GM18505 (cell line): ENCODE measurements at regions not wholly inside any gene's neighbourhood (a gene's known extent, or its start where the extent isn't known, plus 50 kb on each side); places are given as distances from the start of the nearest gene placed in this dataset.
"Not testable (repeated sequence)": the region's sequence is repeated elsewhere in the genome, so short reads cannot be mapped to it uniquely, and the experiment has no call there.

ENCODE experiments used
- ATAC-seq: cut with Tn5 transposase; IDR thresholded peaks from one replicate; pipeline ENCODE4 v1.9.1; 2021; ENCODE audit not compliant: unreplicated experiment
- POLR2A ChIP-seq: IDR thresholded peaks from 4 replicates; pipeline ENCODE4 v1.6.1; 2011; ENCODE audit warnings: borderline replicate concordance; ENCODE audit not compliant: insufficient read depth, insufficient read length; ENCODE audit errors: extremely low read depth

DNA sequence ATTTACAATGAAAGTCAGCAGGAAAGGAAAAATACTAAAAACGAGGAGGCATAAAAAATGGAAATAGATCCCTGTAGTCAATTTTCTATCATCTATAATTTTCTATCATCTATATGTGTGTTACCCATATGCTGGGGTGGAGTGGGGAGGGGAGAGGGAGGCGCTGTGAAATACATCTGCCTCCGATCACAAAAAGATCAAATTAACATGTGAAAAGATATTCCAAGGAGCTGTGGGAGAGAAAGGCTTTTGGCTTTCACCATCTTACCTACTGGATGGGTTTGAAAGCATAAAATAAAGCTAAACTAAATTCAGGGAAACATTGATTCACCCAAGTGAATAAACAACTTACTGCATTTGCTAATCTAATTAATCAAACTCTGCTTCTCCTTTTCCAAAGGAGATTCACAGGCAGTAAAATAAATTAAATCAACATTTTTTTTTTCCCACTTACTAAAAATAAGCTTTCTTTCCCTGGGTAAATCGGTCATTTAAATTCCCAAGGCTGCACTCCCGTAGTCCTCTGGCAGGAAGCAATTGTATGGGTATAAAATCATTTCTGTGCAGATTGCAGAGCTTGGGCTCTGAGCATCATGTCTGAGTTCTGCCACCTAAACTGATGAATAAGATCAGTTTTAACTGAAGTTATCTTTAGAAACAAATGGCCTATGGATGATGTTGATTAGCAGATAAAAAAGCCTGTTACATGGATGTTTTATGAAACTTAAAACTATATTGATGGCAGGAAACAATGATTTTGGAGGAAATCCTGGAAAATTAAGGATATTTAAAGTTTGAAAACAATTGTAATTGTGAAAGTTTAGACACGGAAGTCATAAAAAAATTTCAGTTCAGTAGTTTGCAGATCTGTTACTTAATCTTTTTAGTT is 147.9 kb downstream of the SOX4 start:
- no peak for TF ChIP-seq POLR2A
- ATAC-seq, result no peak

- TF ChIP-seq POLR2A, result no peak
- no peak for ATAC-seq
Observed at GRCh38 chr6:21742238-21742660, 148.7 kb downstream of the SOX4 start.

DNA sequence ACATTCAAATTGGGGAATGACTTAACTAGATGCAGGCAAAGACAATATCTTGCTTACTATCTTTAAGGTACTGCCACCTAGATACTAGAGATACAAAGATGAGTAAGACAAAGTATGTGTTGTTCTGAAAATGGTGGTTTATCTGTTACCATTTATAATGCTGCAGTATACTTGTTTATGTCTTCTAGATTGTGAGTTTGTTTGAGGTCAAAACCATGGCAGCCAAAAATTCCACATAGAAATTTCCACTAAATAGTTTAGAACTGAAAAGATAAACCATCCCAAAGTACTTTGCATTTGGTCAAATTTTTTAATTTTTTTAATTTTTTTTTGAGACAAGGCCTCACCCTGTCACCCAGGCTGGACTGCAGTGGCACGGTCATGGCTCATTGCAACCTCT is 150.8 kb downstream of the SOX4 start:
- TF ChIP-seq POLR2A, result no peak
- ATAC-seq, result no peak

- TF ChIP-seq POLR2A, result no peak
- ATAC-seq, result no peak
Observed at GRCh38 chr6:21745543-21746337, 152.2 kb downstream of the SOX4 start.

DNA sequence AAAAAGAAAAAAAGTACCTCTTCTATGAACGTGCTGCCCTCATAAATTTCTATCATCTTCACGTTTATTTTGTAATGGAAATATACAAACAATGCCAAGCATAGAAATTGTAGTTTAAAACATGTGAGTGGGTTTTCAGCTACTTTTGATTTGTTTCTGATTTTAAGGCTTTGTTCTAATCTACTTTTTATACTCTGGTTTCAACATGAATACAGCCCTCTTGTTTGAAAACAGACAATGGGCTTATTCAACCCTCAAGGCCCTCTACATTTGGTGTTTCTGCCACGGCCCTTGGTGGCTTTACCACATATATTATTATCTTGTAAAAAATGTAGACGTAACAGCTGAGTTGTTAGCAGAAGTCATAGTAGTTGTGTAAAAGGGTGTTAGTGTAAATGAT is 153.9 kb downstream of the SOX4 start:
- ATAC-seq, result no peak
- no peak for TF ChIP-seq POLR2A

- no peak for ATAC-seq
- no peak for TF ChIP-seq POLR2A
Observed at GRCh38 chr6:21748343-21749056, 154.9 kb downstream of the SOX4 start.

GRCh38 chr6:21749754-21750153 is 156.2 kb downstream of the SOX4 start:
- no peak for ATAC-seq
- no peak for TF ChIP-seq POLR2A

DNA sequence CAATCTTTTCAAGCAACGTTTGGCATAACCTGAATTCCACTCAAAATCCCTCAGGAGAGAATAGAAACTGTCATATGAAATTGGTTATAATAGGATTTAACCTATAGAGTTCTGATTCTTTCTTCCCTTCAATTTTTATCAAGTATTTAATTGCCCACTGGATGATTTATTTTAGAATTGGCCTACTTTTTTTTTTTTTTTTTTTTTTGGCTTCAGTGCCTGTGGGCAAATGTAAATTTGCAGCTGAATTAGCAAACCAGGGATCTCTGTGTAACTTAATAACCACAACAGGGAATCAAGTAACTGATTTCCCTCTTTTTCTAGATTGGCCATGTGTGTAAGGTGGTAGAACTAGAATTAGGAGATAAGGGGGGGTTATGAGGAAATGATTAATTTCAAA is 157.0 kb downstream of the SOX4 start:
- no peak for ATAC-seq
- TF ChIP-seq POLR2A, result no peak

DNA sequence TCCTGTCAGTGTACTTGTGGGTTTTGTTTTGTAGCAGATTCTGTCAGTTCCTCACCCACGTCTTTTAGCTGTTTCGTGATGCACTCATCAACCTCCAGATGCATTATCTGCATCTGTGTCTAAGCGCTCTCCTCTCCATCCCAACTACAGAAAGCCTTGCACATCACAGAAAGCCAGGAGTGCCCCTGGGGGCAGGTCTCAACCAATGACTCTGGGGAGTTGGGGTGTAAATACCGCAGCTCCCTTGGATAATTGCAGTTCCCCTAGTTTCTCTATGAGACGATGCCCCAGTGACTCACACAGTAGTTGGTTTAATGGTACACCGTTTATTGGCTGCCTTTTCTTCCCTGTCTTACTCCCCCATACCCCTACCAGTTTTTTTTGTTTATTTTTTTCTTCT is 158.1 kb downstream of the SOX4 start:
- TF ChIP-seq POLR2A, result no peak
- no peak for ATAC-seq

GRCh38 chr6:21752054-21752811 is 158.7 kb downstream of the SOX4 start:
- ATAC-seq, result no peak

DNA sequence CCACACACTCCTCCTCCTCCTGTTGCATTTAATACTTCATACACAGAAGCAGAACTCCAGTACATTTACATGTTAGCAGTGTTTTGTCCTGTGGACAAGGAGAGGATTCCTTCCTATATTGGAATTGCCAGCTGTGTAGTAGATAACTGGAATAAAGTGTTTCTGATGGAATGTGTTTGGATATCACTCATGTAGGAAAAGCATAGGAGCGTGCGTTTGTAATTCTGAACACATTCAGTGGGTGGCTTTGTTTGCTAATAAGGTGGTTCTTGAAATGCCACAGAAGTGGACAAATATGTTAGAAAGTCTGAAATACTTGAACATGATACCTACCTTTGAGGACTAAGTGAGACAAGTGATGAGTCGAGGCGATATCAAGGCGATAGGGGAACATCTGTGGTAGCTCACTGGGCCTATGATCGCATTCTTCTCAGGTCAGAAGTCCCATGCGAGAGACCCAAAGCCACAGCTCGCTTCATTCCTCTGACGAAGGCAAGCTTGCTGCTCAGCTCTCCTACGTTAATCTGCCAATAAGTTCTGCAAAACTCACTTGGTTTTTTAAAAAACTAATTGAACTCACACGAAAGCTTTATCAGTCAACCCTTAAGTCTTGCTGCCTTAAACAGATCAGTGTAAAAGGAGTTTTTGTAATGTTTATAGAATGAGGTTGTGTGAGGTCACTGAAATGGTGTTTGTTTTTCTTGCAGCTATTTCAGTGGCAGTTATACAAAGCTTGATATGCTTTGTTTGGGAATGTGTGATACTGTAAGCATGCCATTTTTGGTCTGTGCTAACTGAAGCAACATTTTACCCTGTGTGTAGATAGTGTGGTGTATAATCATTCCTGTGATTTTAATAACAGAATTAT is 159.9 kb downstream of the SOX4 start:
- TF ChIP-seq POLR2A, result no peak
- ATAC-seq, result no peak

More at GRCh38 chr6:21752054-21752811, 158.7 kb downstream of the SOX4 start:
- no peak for TF ChIP-seq POLR2A

DNA sequence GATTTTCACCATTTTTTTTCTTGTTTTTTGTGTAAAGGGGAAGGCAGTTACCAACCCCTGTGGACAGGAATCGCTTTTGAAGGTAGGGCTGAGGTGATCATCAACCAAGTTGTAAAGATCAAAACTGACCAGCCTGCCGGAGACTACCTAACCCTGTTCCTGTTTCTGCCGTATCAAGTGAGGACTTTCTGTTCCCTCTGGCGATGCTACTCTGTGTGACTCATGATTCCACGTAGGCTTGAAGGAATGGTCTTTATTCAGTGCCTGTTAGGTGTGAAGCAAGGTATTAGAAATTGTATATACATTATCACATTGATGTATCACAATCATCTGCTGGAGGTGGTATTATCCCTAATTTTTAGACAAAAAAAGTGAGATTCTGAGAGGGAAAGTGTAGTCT is 161.3 kb downstream of the SOX4 start:
- no peak for TF ChIP-seq POLR2A
- ATAC-seq, result no peak

DNA sequence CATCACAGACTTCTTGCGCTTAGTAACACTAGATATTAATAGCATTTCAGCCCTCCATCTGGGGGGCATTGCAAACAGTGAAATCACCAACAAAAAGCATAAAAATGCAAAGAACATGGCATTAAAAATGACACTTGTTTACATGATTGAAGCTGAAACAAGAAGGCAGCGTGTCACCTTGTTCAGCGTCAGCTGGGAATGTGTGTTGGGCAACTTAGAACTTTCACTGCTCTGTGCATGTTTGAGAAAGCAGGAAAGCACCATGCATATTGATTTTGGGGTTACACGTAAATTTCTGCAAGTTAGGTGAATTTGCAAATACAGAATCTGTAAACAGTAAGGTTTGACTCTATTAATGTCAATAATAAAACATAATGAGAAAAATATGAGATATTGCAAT is 162.9 kb downstream of the SOX4 start:
- no peak for ATAC-seq
- no peak for TF ChIP-seq POLR2A

DNA sequence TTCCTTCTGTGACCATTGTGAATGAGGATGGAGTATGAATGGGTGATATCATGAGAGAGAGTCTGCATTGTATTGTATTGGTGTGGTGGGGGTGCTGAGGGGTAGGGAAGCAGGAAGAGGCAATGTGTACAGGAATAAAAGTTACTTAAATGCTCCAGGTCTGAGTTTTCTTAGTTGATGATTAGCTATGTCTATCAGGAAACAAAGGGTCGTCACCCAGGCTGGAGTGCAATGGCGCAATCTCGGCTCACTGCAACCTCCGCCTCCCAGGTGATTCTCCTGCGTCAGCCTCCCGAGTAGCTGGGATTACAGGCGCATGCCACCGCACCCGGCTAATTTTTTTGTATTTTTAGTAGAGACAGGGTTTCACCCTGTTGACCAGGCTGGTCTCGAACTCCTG is 163.8 kb downstream of the SOX4 start:
- ATAC-seq, result not testable (repeated sequence)
